Esophagus squamous epithelium (tissue), 5 donors: ENCODE measurements at regions not wholly inside any gene's neighbourhood (a gene's known extent, or its start where the extent isn't known, plus 50 kb on each side); places are given as distances from the start of the nearest gene placed in this dataset.

ENCODE experiments used
- DNase-seq: peaks from one replicate; lab custom pipeline; 2025; lab: John Stamatoyannopoulos, UW
- H3K27ac ChIP-seq, 4 donors: fragments of 200-600 bp; sonication (generic); one replicate each; pipeline ENCODE4 v1.5.1; 2016 to 2019; ENCODE audit warnings: mild to moderate bottlenecking in 1 of 4
- H3K27me3 ChIP-seq, 4 donors: fragments of 200-600 bp; sonication (generic); 1 replicate in 3 of 4; 2 replicates in 1 of 4; pipeline versions ENCODE4 v1.5.1 to v1.6.0; 2017 to 2021; ENCODE audit warnings: antibody characterized with exemption in 1 of 4
- H3K36me3 ChIP-seq, 3 donors: fragments of 200-600 bp; sonication (generic); one replicate each; pipeline ENCODE4 v1.5.1; 2016 to 2019
- H3K4me1 ChIP-seq, 3 donors: fragments of 200-600 bp; sonication (generic); one replicate each; pipeline ENCODE4 v1.5.1; 2017 to 2019
- H3K4me3 ChIP-seq, 4 donors: fragments of 200-600 bp; sonication (generic); 1 replicate in 3 of 4; 2 replicates in 1 of 4; pipeline ENCODE4 v1.5.1; 2016 to 2019; ENCODE audit warnings: mild to moderate bottlenecking in 2 of 4, moderate library complexity in 1 of 4
- H3K9me3 ChIP-seq, 3 donors: fragments of 200-600 bp; sonication (generic); one replicate each; pipeline ENCODE4 v1.5.1; 2016 to 2019
- CTCF ChIP-seq, 6 experiments: fragments of 450-650 bp in 4 of 6; fragments of 200-600 bp in 2 of 6; sonication (generic) in 2 of 6; IDR thresholded peaks; one replicate each; pipeline ENCODE4 v1.5.1; 2016 to 2019; ENCODE audit warnings: antibody characterized with exemption in 6 of 6, mild to moderate bottlenecking in 4 of 6, moderate library complexity in 4 of 6
- POLR2A ChIP-seq, 4 donors: fragments of 450-650 bp; IDR thresholded peaks; one replicate each; pipeline ENCODE4 v1.6.1; 2017; ENCODE audit warnings: antibody characterized with exemption in 4 of 4, mild to moderate bottlenecking in 4 of 4, moderate library complexity in 3 of 4
- WGBS, 2 donors: methylation state at CpG; one replicate each; pipeline ENCODE4 v1.1.5; 2018; 5-methylcytosine and 5-hydroxymethylcytosine counted together
- intact Hi-C: fragments of 100-400 bp; cut with DNase I; formaldehyde crosslinking; loops from one replicate; pipeline ENCODE4 v1.15.0; 2022
- donor health status: DM: yes; HTN: yes; CAD: no.

- Histone ChIP-seq H3K27me3 (no peaks in the 10 kb centered on the region), H3K27ac (no peak overlapping the region), H3K9me3 (no peaks in the 10 kb centered on the region), H3K4me3 (no peak overlapping the region), H3K4me1 (no peaks in the 10 kb centered on the region), H3K36me3 (no peaks in the 10 kb centered on the region)
- TF ChIP-seq POLR2A (IDR thresholded peaks at IDR 0.05) (no peak), CTCF (IDR thresholded peaks at IDR 0.05) (no peak)
- no peak for DNase-seq
- WGBS, 2 donors, result 41 to 60% methylated on average over 8 to 10 of the region's 10 CpGs
- intact Hi-C loops, result no loop called here
These were observed 627.5 kb downstream of the MED13L start for GRCh38 chr12:115650026-115650425.

GRCh38 chr12:115648463-115648862 lies 629.0 kb downstream of the MED13L start:
- peaks cover 0 to under 1% (median 0%) of the 10 kb centered on the region in 4 donors for H3K27me3 ChIP-seq
- H3K27ac ChIP-seq, result no peak overlapping the region
- H3K4me1 ChIP-seq, result no peaks in the 10 kb centered on the region
- H3K4me3 ChIP-seq, result no peak overlapping the region
- H3K36me3 ChIP-seq, result no peaks in the 10 kb centered on the region
- WGBS, 2 donors, result 0 to 21% methylated on average over 1 of the region's 1 CpG
- no peak for TF ChIP-seq CTCF (IDR thresholded peaks at IDR 0.05)
- no peak for TF ChIP-seq POLR2A (IDR thresholded peaks at IDR 0.05)
- intact Hi-C loops, result no loop called here
- no peaks in the 10 kb centered on the region for H3K9me3 ChIP-seq
- no peak for DNase-seq

- Histone ChIP-seq H3K27ac (no peak overlapping the region), H3K9me3 (no peaks in the 10 kb centered on the region), H3K4me3 (no peak overlapping the region), H3K27me3 (peaks cover 0 to 7% (median 0%) of the 10 kb centered on the region in 4 donors), H3K36me3 (no peaks in the 10 kb centered on the region), H3K4me1 (no peaks in the 10 kb centered on the region)
- TF ChIP-seq CTCF (IDR thresholded peaks at IDR 0.05), result no peak
- no peak for TF ChIP-seq POLR2A (IDR thresholded peaks at IDR 0.05)
- intact Hi-C loops, result no loop called here
- 82 to 96% methylated on average over 2 of the region's 2 CpGs for WGBS, 2 donors
- DNase-seq, result no peak
These were observed 631.3 kb downstream of the MED13L start for GRCh38 chr12:115646210-115646609.

GRCh38 chr12:115640929-115641328 lies 636.6 kb downstream of the MED13L start:
- intact Hi-C loops, result no loop called here
- TF ChIP-seq POLR2A (IDR thresholded peaks at IDR 0.05) (no peak), CTCF (IDR thresholded peaks at IDR 0.05) (no peak)
- Histone ChIP-seq H3K4me1 (no peaks in the 10 kb centered on the region), H3K4me3 (no peak overlapping the region), H3K27ac (no peak overlapping the region), H3K36me3 (no peaks in the 10 kb centered on the region), H3K9me3 (no peaks in the 10 kb centered on the region), H3K27me3 (peaks cover 0 to 7% (median 0%) of the 10 kb centered on the region in 4 donors)
- 74 to 79% methylated on average over 2 of the region's 2 CpGs for WGBS, 2 donors
- DNase-seq, result no peak

- no peak overlapping the region for H3K4me3 ChIP-seq
- intact Hi-C loops, result loop anchor here (10.0 kb wide), 1 partner anchor 975 kb away; no protein-coding TSS in a partner anchor
- H3K36me3 ChIP-seq, result no peaks in the 10 kb centered on the region
- WGBS, 2 donors, result 50 to 66% methylated on average over 3 to 5 of the region's 5 CpGs
- H3K4me1 ChIP-seq, result no peaks in the 10 kb centered on the region
- TF ChIP-seq POLR2A (IDR thresholded peaks at IDR 0.05), result no peak
- TF ChIP-seq CTCF (IDR thresholded peaks at IDR 0.05), result no peak
- no peak for DNase-seq
- H3K9me3 ChIP-seq, result no peaks in the 10 kb centered on the region
- H3K27ac ChIP-seq, result no peak overlapping the region
- peaks cover 0 to 7% (median 0%) of the 10 kb centered on the region in 4 donors for H3K27me3 ChIP-seq
These were observed 637.9 kb downstream of the MED13L start for GRCh38 chr12:115639648-115640012.
